Trophoblast cell (in vitro differentiated cells and primary cell): ENCODE measurements at regions not wholly inside any gene's neighbourhood (a gene's known extent, or its start where the extent isn't known, plus 50 kb on each side); places are given as distances from the start of the nearest gene placed in this dataset.

Source experiments
- DNase-seq, 2 donors: peaks; one replicate each; pipeline ENCODE4 v3.0.0-alpha.2; 2016
- H2AFZ ChIP-seq: 2 replicates; pipeline ENCODE4 v1.6.1; 2013; ENCODE audit warnings: low read length, moderate library complexity, mild to moderate bottlenecking; ENCODE audit not compliant: insufficient read depth, poor library complexity
- H2AK5ac ChIP-seq: 2 replicates; pipeline ENCODE4 v1.6.1; 2013; ENCODE audit warnings: mild to moderate bottlenecking, low read length
- H2BK120ac ChIP-seq: 2 replicates; pipeline ENCODE4 v1.6.1; 2013; ENCODE audit warnings: low read length, mild to moderate bottlenecking, moderate library complexity; ENCODE audit not compliant: insufficient read depth, poor library complexity
- H2BK12ac ChIP-seq: 2 replicates; pipeline ENCODE4 v1.6.1; 2013; ENCODE audit warnings: mild to moderate bottlenecking, low read length, moderate library complexity
- H2BK5ac ChIP-seq: 2 replicates; pipeline ENCODE4 v1.6.1; 2013; ENCODE audit warnings: low read length, low read depth, moderate library complexity, mild to moderate bottlenecking; ENCODE audit not compliant: poor library complexity
- H3K14ac ChIP-seq: 2 replicates; pipeline ENCODE4 v1.6.1; 2013; ENCODE audit warnings: mild to moderate bottlenecking, low read length
- H3K18ac ChIP-seq: 2 replicates; pipeline ENCODE4 v1.6.1; 2013; ENCODE audit warnings: mild to moderate bottlenecking, low read length
- H3K23ac ChIP-seq: 2 replicates; pipeline ENCODE4 v1.6.1; 2013; ENCODE audit warnings: low read length
- H3K27ac ChIP-seq: 2 replicates; pipeline ENCODE4 v1.5.1; 2013; ENCODE audit warnings: low read depth, mild to moderate bottlenecking, inconsistent platforms, low read length, moderate library complexity
- H3K27me3 ChIP-seq: 2 replicates; pipeline ENCODE4 v1.6.1; 2013; ENCODE audit warnings: inconsistent platforms, mild to moderate bottlenecking, low read length, moderate library complexity; ENCODE audit not compliant: insufficient read depth
- H3K36me3 ChIP-seq, 2 experiments: 1 replicate in 1 of 2; 2 replicates in 1 of 2; pipeline ENCODE4 v1.6.1; 2013; ENCODE audit warnings: low read length in 2 of 2, mild to moderate bottlenecking in 2 of 2, moderate library complexity in 1 of 2; ENCODE audit not compliant: insufficient read depth in 2 of 2, control insufficient read depth in 1 of 2
- H3K4ac ChIP-seq: 2 replicates; pipeline ENCODE4 v1.6.1; 2013; ENCODE audit warnings: low read depth, mild to moderate bottlenecking, low read length, moderate library complexity
- H3K4me1 ChIP-seq, 2 experiments: 1 replicate in 1 of 2; 2 replicates in 1 of 2; pipeline ENCODE4 v1.6.1; 2013; ENCODE audit warnings: low read length in 2 of 2, mild to moderate bottlenecking in 2 of 2, moderate library complexity in 1 of 2; ENCODE audit not compliant: insufficient read depth in 2 of 2, control insufficient read depth in 1 of 2
- H3K4me2 ChIP-seq: 2 replicates; pipeline ENCODE4 v1.6.1; 2013; ENCODE audit warnings: inconsistent platforms, mild to moderate bottlenecking, low read length, moderate library complexity
- H3K4me3 ChIP-seq: 2 replicates; pipeline ENCODE4 v1.5.1; 2013; ENCODE audit warnings: mild to moderate bottlenecking, low read depth, low read length, inconsistent platforms
- H3K79me1 ChIP-seq: one replicate; pipeline ENCODE4 v1.6.1; 2013; ENCODE audit warnings: low read length
- H3K79me2 ChIP-seq: 2 replicates; pipeline ENCODE4 v1.6.1; 2013; ENCODE audit warnings: low read length, mild to moderate bottlenecking; ENCODE audit not compliant: control insufficient read depth, insufficient read depth, poor library complexity
- H3K9ac ChIP-seq: 2 replicates; pipeline ENCODE4 v1.6.1; 2013; ENCODE audit warnings: mild to moderate bottlenecking, low read length
- H3K9me3 ChIP-seq: 2 replicates; pipeline ENCODE4 v1.6.1; 2013; ENCODE audit warnings: low read depth, mild to moderate bottlenecking, control low read depth, inconsistent platforms, low read length; ENCODE audit not compliant: insufficient read depth
- H4K12ac ChIP-seq: 2 replicates; pipeline ENCODE4 v1.6.1; 2013; ENCODE audit warnings: low read depth, mild to moderate bottlenecking, low read length, moderate library complexity
- H4K8ac ChIP-seq: 2 replicates; pipeline ENCODE4 v1.6.1; 2013; ENCODE audit warnings: low read depth, mild to moderate bottlenecking, low read length, moderate library complexity
- H4K91ac ChIP-seq: one replicate; pipeline ENCODE4 v1.6.1; 2013; ENCODE audit warnings: low read depth, mild to moderate bottlenecking, low read length, moderate library complexity
- WGBS: extraction: QIAGEN DNeasy Blood & Tissue Kit; methylation state at CpG from one replicate; pipeline ENCODE4 v1.1.7; 2013; ENCODE audit warnings: missing lambda C conversion rate; ENCODE audit not compliant: insufficient read length, insufficient coverage; ENCODE audit errors: extremely low coverage; 5-methylcytosine and 5-hydroxymethylcytosine counted together

- no peaks in the 10 kb centered on the region for H3K79me1 ChIP-seq
- H3K4me3 ChIP-seq, result no peak overlapping the region
- no CpG with 5 or more reads among the region's 15 CpGs for WGBS
- H3K4ac ChIP-seq, result no peak overlapping the region
- H2BK5ac ChIP-seq, result no peak overlapping the region
- no peak overlapping the region for H3K23ac ChIP-seq
- H3K18ac ChIP-seq, result no peak overlapping the region
- H2BK12ac ChIP-seq, result no peak overlapping the region
- no peaks in the 10 kb centered on the region for H3K27me3 ChIP-seq
- peaks cover 0 to 4% of the 10 kb centered on the region in 2 experiments for H3K4me1 ChIP-seq
- H2AK5ac ChIP-seq, result no peak overlapping the region
- H3K14ac ChIP-seq, result no peak overlapping the region
- no peaks in the 10 kb centered on the region for H3K9me3 ChIP-seq
- no peak overlapping the region for H3K27ac ChIP-seq
- no peaks in the 10 kb centered on the region for H3K79me2 ChIP-seq
- no peak overlapping the region for H4K91ac ChIP-seq
- DNase-seq, result no peak
- no peaks in the 10 kb centered on the region for H3K36me3 ChIP-seq
- H4K12ac ChIP-seq, result no peak overlapping the region
- H2AFZ ChIP-seq, result no peak overlapping the region
- H3K9ac ChIP-seq, result no peak overlapping the region
- no peak overlapping the region for H4K8ac ChIP-seq
- no peak overlapping the region for H2BK120ac ChIP-seq
- H3K4me2 ChIP-seq, result no peak overlapping the region
Measured at GRCh38 chr6:166758136-166758704, 131.2 kb upstream of the RPS6KA2 start.

GRCh38 chr6:166757232-166758135 is 130.4 kb upstream of the RPS6KA2 start:
- H2BK5ac ChIP-seq, result no peak overlapping the region

DNA sequence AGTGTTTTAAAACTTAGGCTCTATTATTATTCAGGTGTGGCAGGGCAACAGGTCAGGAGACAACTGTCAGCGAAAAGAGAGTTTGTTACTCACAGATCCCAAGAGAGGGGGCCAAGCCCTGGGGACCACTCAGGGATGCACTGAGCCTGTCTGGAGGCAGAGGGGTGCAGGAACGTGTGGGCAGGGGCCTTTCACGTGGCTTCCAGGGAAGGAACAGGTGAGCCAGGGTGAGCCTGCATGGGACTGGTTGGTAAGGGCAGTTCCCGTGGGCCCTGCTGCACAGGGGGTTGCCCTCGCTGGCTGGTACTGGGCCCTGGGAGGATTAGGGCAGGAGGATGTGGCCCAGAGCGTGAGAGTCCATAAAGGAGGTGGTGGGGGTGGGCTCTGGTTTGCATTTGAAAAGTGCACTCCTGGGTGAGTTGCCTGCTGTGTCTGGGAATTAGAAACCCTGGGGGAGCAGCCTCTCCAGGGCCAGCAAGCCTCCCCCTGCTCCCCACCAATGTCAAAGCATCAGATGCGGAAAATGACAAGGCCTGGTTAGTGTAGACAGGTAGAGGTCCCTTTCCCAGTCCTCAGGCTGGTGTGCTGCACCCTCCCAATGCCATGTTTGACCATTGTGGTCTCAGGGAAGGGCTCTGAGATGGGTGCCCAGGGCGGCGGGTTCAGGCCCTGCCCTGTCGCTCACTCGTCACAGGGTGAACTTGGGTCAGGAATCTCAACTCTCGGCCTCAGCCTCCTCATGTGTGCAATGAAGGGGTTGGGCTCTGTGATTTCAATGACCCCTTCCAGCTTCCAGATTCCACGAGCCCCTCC is 127.4 kb upstream of the RPS6KA2 start:
- WGBS, result no CpG with 5 or more reads among the region's 13 CpGs
- Histone ChIP-seq H3K4me1 (peaks cover 18 to 29% of the 10 kb centered on the region in 2 experiments), H3K27me3 (no peaks in the 10 kb centered on the region), H4K8ac (no peak overlapping the region), H2BK12ac (no peak overlapping the region), H3K27ac (no peak overlapping the region), H3K9me3 (no peaks in the 10 kb centered on the region), H3K79me1 (peaks cover 5% of the 10 kb centered on the region), H2BK120ac (no peak overlapping the region), H2AFZ (no peak overlapping the region), H3K14ac (no peak overlapping the region), H3K4ac (no peak overlapping the region), H3K23ac (no peak overlapping the region), H4K91ac (no peak overlapping the region), H3K18ac (no peak overlapping the region), H3K36me3 (no peaks in the 10 kb centered on the region), H3K9ac (no peak overlapping the region), H3K79me2 (no peaks in the 10 kb centered on the region), H2AK5ac (no peak overlapping the region), H4K12ac (no peak overlapping the region), H3K4me3 (no peak overlapping the region), H2BK5ac (no peak overlapping the region), H3K4me2 (no peak overlapping the region)
- no peak for DNase-seq

More at GRCh38 chr6:166757232-166758135, 130.4 kb upstream of the RPS6KA2 start:
- H3K4me1 ChIP-seq, result peaks cover 0 to 7% of the 10 kb centered on the region in 2 experiments
- H3K9ac ChIP-seq, result no peak overlapping the region
- no peak overlapping the region for H3K4me3 ChIP-seq
- no peaks in the 10 kb centered on the region for H3K9me3 ChIP-seq
- no peak overlapping the region for H2BK120ac ChIP-seq
- WGBS, result no CpG with 5 or more reads among the region's 24 CpGs
- no peak for DNase-seq
- H2AK5ac ChIP-seq, result no peak overlapping the region
- H4K8ac ChIP-seq, result no peak overlapping the region
- no peaks in the 10 kb centered on the region for H3K36me3 ChIP-seq
- H3K27me3 ChIP-seq, result no peaks in the 10 kb centered on the region
- peak overlapping the region; percentile 18 for H2AFZ ChIP-seq
- no peak overlapping the region for H3K14ac ChIP-seq
- H3K79me1 ChIP-seq, result no peaks in the 10 kb centered on the region
- no peak overlapping the region for H3K18ac ChIP-seq
- no peak overlapping the region for H3K4ac ChIP-seq
- H4K12ac ChIP-seq, result no peak overlapping the region
- no peak overlapping the region for H2BK12ac ChIP-seq
- no peak overlapping the region for H4K91ac ChIP-seq
- H3K79me2 ChIP-seq, result no peaks in the 10 kb centered on the region
- H3K27ac ChIP-seq, result no peak overlapping the region
- H3K23ac ChIP-seq, result no peak overlapping the region
- no peak overlapping the region for H3K4me2 ChIP-seq

DNA sequence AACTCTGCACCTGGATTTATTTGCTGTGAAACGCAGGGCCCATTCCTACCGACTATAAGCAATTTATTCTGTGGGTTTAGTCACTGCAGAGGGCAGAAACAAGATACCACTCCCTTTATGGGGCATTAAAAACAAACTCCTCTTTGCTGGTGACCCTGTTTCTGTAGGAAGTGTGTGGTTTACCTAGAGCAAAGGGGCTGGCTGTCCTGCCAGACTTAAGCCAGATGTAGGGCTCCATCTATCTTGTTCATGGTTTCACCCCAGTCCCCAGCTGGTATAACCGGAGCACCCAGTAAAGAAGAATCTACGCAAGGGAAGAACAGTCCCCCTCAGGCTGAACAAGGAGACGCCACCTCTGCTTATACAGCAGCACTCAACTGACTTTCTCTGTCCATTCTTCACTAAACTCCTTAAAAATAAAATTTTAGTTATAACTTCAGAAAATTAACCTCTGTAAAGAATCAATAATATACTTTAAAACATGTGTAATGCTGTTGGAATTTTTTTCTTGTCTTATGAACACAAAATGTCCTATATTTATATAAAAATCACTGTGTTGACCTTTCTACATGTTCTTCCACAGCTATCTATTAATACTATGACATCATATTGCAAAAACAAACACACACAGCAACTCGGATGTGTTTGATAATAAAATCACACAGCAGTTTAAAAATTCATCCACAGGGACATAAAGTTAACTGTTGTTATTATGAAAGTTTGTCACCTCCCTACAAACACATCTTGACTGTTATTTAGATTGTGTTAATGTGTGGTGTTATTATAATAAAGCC is 126.1 kb upstream of the RPS6KA2 start:
- WGBS, result no CpG with 5 or more reads among the region's 6 CpGs

More for the DNA sequence above, 126.1 kb upstream of the RPS6KA2 start:
- Histone ChIP-seq H3K4me3 (no peak overlapping the region), H2BK5ac (no peak overlapping the region), H3K27me3 (no peaks in the 10 kb centered on the region), H3K27ac (no peak overlapping the region), H3K9me3 (no peaks in the 10 kb centered on the region), H2BK120ac (no peak overlapping the region), H3K23ac (no peak overlapping the region), H3K4me2 (no peak overlapping the region), H3K79me1 (peaks cover 5% of the 10 kb centered on the region), H3K14ac (no peak overlapping the region), H3K9ac (no peak overlapping the region), H2BK12ac (peak overlapping the region; percentile 34), H4K12ac (no peak overlapping the region), H4K8ac (no peak overlapping the region), H3K79me2 (no peaks in the 10 kb centered on the region), H4K91ac (no peak overlapping the region), H2AK5ac (no peak overlapping the region), H3K4ac (no peak overlapping the region), H3K4me1 (peaks cover 18 to 29% of the 10 kb centered on the region in 2 experiments), H3K36me3 (no peaks in the 10 kb centered on the region), H2AFZ (no peak overlapping the region), H3K18ac (no peak overlapping the region)
- no peak for DNase-seq
